CD4-positive, alpha-beta T cell (primary cell): ENCODE measurements at regions not wholly inside any gene's neighbourhood (a gene's known extent, or its start where the extent isn't known, plus 50 kb on each side); places are given as distances from the start of the nearest gene placed in this dataset.

Experiments
- ATAC-seq: fragments of 200-7000 bp; cut with Tn5 transposase; one replicate; pipeline ENCODE4 v1.10.0; 2022; ENCODE audit warnings: mild to moderate bottlenecking; ENCODE audit not compliant: poor library complexity
- CTCF ChIA-PET: fragments of 350-600 bp; sonication (Branson Sonifier 250); formaldehyde crosslinking; loops from one replicate; lab custom pipeline; 2021; ENCODE audit warnings: antibody characterized with exemption, inconsistent platforms; lab: Charles Lee
- POLR2A ChIA-PET: fragments of 350-600 bp; sonication (Branson Sonifier 250); formaldehyde crosslinking; loops from one replicate; lab custom pipeline; 2021; ENCODE audit warnings: antibody characterized with exemption, inconsistent platforms; lab: Charles Lee
- DNase-seq, 14 experiments: peaks; one replicate each; pipeline ENCODE4 v3.0.0-alpha.2; 2013 to 2020; ENCODE audit warnings: mixed read lengths in 2 of 14
- H3K27ac ChIP-seq, 2 donors: one replicate each; pipeline versions ENCODE4 v1.5.1 to v1.7.0; 2013; ENCODE audit warnings: low read length in 2 of 2, low read depth in 1 of 2, mild to moderate bottlenecking in 1 of 2
- H3K27me3 ChIP-seq, 2 experiments: 1 replicate in 1 of 2; 2 replicates in 1 of 2; pipeline versions ENCODE4 v1.6.1 to v1.7.0; 2013; ENCODE audit warnings: low read length in 2 of 2, control low read depth in 1 of 2, mild to moderate bottlenecking in 1 of 2, moderate library complexity in 1 of 2; ENCODE audit not compliant: insufficient read depth in 2 of 2, control insufficient read depth in 1 of 2
- H3K36me3 ChIP-seq: one replicate; pipeline ENCODE4 v1.6.1; 2013; ENCODE audit warnings: low read length, control low read depth; ENCODE audit not compliant: insufficient read depth
- H3K4me1 ChIP-seq: one replicate; pipeline ENCODE4 v1.6.1; 2013; ENCODE audit warnings: low read length, control low read depth; ENCODE audit not compliant: insufficient read depth
- H3K4me3 ChIP-seq: one replicate; pipeline ENCODE4 v1.5.1; 2013; ENCODE audit warnings: mild to moderate bottlenecking, low read length, moderate library complexity
- H3K9me3 ChIP-seq, 2 experiments: 1 replicate in 1 of 2; 2 replicates in 1 of 2; pipeline versions ENCODE4 v1.6.1 to v1.7.0; 2013; ENCODE audit warnings: low read length in 2 of 2, mild to moderate bottlenecking in 2 of 2, control low read depth in 1 of 2, moderate library complexity in 1 of 2; ENCODE audit not compliant: control insufficient read depth in 1 of 2, insufficient read depth in 1 of 2
- H3K27ac Mint-ChIP-seq: one replicate; pipeline ENCODE4 v1.8.0; 2020; ENCODE audit warnings: mixed read lengths
- H3K27me3 Mint-ChIP-seq: one replicate; pipeline ENCODE4 v1.8.0; 2021; ENCODE audit warnings: mixed read lengths
- H3K36me3 Mint-ChIP-seq: one replicate; pipeline ENCODE4 v1.8.0; 2021; ENCODE audit warnings: low read depth, mixed read lengths
- H3K4me1 Mint-ChIP-seq: one replicate; pipeline ENCODE4 v1.8.0; 2021; ENCODE audit warnings: low read depth, mixed read lengths
- H3K4me3 Mint-ChIP-seq: one replicate; pipeline ENCODE4 v1.8.0; 2020; ENCODE audit warnings: mild to moderate bottlenecking, mixed read lengths
- H3K9me3 Mint-ChIP-seq: one replicate; pipeline ENCODE4 v1.8.0; 2020; ENCODE audit warnings: mixed read lengths
- intact Hi-C, 2 experiments: fragments of 100-400 bp; cut with DNase I in 1 of 2; cut with micrococcal nuclease in 1 of 2; formaldehyde crosslinking; loops; one replicate each; pipeline versions ENCODE4 v1.15.1 to v1.9.0; 2023 to 2025; cut with DNase I, micrococcal nuclease
- TF ChIP-seq, protein P1 (sequence below): fragments of 200-600 bp; IDR thresholded peaks from one replicate; pipeline ENCODE4 v1.8.0; 2022; ENCODE audit warnings: antibody characterized with exemption, mild to moderate bottlenecking

- Histone ChIP-seq H3K4me1 (no peaks in the 10 kb centered on the region), H3K27me3 (no peaks in the 10 kb centered on the region), H3K4me3 (no peak overlapping the region), H3K9me3 (no peaks in the 10 kb centered on the region), H3K27ac (no peak overlapping the region), H3K36me3 (no peaks in the 10 kb centered on the region)
- CTCF ChIA-PET: interaction anchor here (2.1 kb wide), 1 partner anchor 10 kb away, joined by 8 read pairs; no protein-coding TSS in a partner anchor
- H3K27ac Mint-ChIP-seq: no peak overlapping the region
- DNase-seq: no peak
- no peaks in the 10 kb centered on the region for H3K4me1 Mint-ChIP-seq
- TF ChIP-seq, protein P1, sequence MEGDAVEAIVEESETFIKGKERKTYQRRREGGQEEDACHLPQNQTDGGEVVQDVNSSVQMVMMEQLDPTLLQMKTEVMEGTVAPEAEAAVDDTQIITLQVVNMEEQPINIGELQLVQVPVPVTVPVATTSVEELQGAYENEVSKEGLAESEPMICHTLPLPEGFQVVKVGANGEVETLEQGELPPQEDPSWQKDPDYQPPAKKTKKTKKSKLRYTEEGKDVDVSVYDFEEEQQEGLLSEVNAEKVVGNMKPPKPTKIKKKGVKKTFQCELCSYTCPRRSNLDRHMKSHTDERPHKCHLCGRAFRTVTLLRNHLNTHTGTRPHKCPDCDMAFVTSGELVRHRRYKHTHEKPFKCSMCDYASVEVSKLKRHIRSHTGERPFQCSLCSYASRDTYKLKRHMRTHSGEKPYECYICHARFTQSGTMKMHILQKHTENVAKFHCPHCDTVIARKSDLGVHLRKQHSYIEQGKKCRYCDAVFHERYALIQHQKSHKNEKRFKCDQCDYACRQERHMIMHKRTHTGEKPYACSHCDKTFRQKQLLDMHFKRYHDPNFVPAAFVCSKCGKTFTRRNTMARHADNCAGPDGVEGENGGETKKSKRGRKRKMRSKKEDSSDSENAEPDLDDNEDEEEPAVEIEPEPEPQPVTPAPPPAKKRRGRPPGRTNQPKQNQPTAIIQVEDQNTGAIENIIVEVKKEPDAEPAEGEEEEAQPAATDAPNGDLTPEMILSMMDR: no peak
- H3K27me3 Mint-ChIP-seq: peaks cover 20% of the 10 kb centered on the region
- ATAC-seq: no peak
- no peaks in the 10 kb centered on the region for H3K9me3 Mint-ChIP-seq
- intact Hi-C loops: no loop called here
- no peak overlapping the region for H3K4me3 Mint-ChIP-seq
- H3K36me3 Mint-ChIP-seq: no peaks in the 10 kb centered on the region
- POLR2A ChIA-PET: no interaction called here
Observed at GRCh38 chr12:91316161-91316906, 133.7 kb upstream of the DCN start.

DNA sequence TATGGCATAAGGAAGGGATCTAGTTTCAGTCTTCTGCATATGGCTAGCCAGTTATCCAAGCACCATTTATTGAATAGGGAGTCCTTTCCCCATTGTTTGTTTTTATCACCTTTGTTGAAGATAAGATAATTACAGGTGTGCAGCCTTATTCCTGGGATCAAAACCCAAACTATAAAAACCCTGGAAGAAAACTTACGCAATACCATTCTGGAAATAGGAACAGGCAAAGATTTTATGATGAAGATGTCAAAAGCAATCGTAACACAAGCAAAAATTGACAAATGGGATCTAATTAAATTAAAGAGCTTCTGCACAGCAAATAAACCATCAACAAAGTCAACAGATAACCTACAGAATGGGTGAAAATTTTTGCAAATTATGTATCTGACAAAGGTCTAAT is 128.5 kb upstream of the DCN start:
- DNase-seq: no peak
- ATAC-seq: no peak
- H3K9me3 Mint-ChIP-seq: no peaks in the 10 kb centered on the region
- H3K27me3 ChIP-seq: no peaks in the 10 kb centered on the region
- ChIA-PET CTCF (no interaction called here), POLR2A (no interaction called here)
- H3K4me3 Mint-ChIP-seq: no peak overlapping the region
- peaks cover 32% of the 10 kb centered on the region for H3K27me3 Mint-ChIP-seq
- no peaks in the 10 kb centered on the region for H3K4me1 ChIP-seq
- no peaks in the 10 kb centered on the region for H3K9me3 ChIP-seq
- no peaks in the 10 kb centered on the region for H3K4me1 Mint-ChIP-seq
- intact Hi-C loops: no loop called here
- H3K36me3 ChIP-seq: no peaks in the 10 kb centered on the region
- TF ChIP-seq, protein P1: no peak
- H3K4me3 ChIP-seq: no peak overlapping the region
- no peak overlapping the region for H3K27ac Mint-ChIP-seq
- no peaks in the 10 kb centered on the region for H3K36me3 Mint-ChIP-seq
- no peak overlapping the region for H3K27ac ChIP-seq

GRCh38 chr12:91309450-91309849 is 126.8 kb upstream of the DCN start:
- intact Hi-C loops: no loop called here
- ChIA-PET CTCF (no interaction called here), POLR2A (no interaction called here)
- TF ChIP-seq, protein P1: no peak
- no peaks in the 10 kb centered on the region for H3K9me3 Mint-ChIP-seq
- Histone ChIP-seq H3K4me1 (no peaks in the 10 kb centered on the region), H3K9me3 (no peaks in the 10 kb centered on the region), H3K4me3 (no peak overlapping the region), H3K27me3 (no peaks in the 10 kb centered on the region), H3K27ac (no peak overlapping the region), H3K36me3 (no peaks in the 10 kb centered on the region)
- no peaks in the 10 kb centered on the region for H3K36me3 Mint-ChIP-seq
- H3K27ac Mint-ChIP-seq: no peak overlapping the region
- no peak overlapping the region for H3K4me3 Mint-ChIP-seq
- H3K4me1 Mint-ChIP-seq: no peaks in the 10 kb centered on the region
- DNase-seq: no peak
- ATAC-seq: no peak
- peaks cover 27% of the 10 kb centered on the region for H3K27me3 Mint-ChIP-seq
